HCT116 (cell line): ENCODE measurements at regions not wholly inside any gene's neighbourhood (a gene's known extent, or its start where the extent isn't known, plus 50 kb on each side); places are given as distances from the start of the nearest gene placed in this dataset.

Source experiments
- ATAC-seq: fragments of 200-7000 bp; cut with Tn5 transposase; 2 replicates; pipeline ENCODE4 v1.9.1; 2020; ENCODE audit warnings: mild to moderate bottlenecking, moderate library complexity
- BruUV-seq: library from RNA; stranded (reverse); fragments of 400-500 nt; replicated peaks from 2 replicates; lab custom pipeline; 2021; lab: Mats Ljungman, UMichigan
- CTCF ChIA-PET: fragments of 300-600 bp; sonication (Branson Sonifier 250); formaldehyde crosslinking; loops from one replicate; lab custom pipeline; 2021; ENCODE audit warnings: antibody characterized with exemption; lab: Charles Lee
- POLR2A ChIA-PET: fragments of 300-600, 350-600 bp; sonication (Branson Sonifier 250); formaldehyde crosslinking; loops from one replicate; lab custom pipeline; 2021; ENCODE audit warnings: antibody characterized with exemption; lab: Charles Lee
- RAD21 ChIA-PET, 2 experiments: fragments of 300-600 bp; sonication (Branson Sonifier 250); formaldehyde crosslinking; loops; one replicate each; lab custom pipeline; 2023; ENCODE audit warnings: low total read pairs in 2 of 2; ENCODE audit not compliant: uncharacterized antibody in 2 of 2, unreplicated experiment in 2 of 2, low non-redundant PET in 1 of 2; lab: Charles Lee
- DNase-seq: peaks from one replicate; pipeline ENCODE4 v3.0.0-alpha.2; 2010; ENCODE audit warnings: low read depth, low spot score
- H2AFZ ChIP-seq: fragments of 200-600 bp; shearing (Covaris generic), sonication (generic); 2 replicates; pipeline ENCODE4 v1.6.1; 2017; ENCODE audit warnings: low read depth, mixed run types, mixed read lengths, antibody characterized with exemption, low read length; ENCODE audit not compliant: poor library complexity, severe bottlenecking
- H3K27ac ChIP-seq: 2 replicates; pipeline ENCODE4 v1.5.1; 2012; ENCODE audit warnings: low read depth, low read length
- H3K27me3 ChIP-seq: fragments of 200-600 bp; sonication (generic); 2 replicates; pipeline ENCODE4 v1.6.1; 2016; ENCODE audit warnings: mixed run types, low read length, mixed read lengths; ENCODE audit not compliant: insufficient read depth
- H3K36me3 ChIP-seq, 2 experiments: fragments of 200-500 bp in 1 of 2; fragments of 200-600 bp in 1 of 2; sonication (Bioruptor generic) in 1 of 2; sonication (generic) in 1 of 2; 2 replicates each; pipeline versions ENCODE4 v1.5.1 to v1.6.1; 2014 to 2016; ENCODE audit warnings: low read length in 2 of 2, inconsistent platforms in 1 of 2, mixed read lengths in 1 of 2, mixed run types in 1 of 2; ENCODE audit not compliant: insufficient read depth in 2 of 2, control insufficient read depth in 1 of 2
- H3K4me1 ChIP-seq, 2 experiments: fragments of 200-600 bp in 1 of 2; sonication (generic) in 1 of 2; 2 replicates each; pipeline versions ENCODE4 v1.5.1 to v1.6.1; 2012 to 2017; ENCODE audit warnings: low read length in 2 of 2, inconsistent platforms in 1 of 2, mild to moderate bottlenecking in 1 of 2, mixed read lengths in 1 of 2, mixed run types in 1 of 2, moderate library complexity in 1 of 2; ENCODE audit not compliant: insufficient read depth in 2 of 2, control insufficient read depth in 1 of 2
- H3K4me2 ChIP-seq: fragments of 200-600 bp; sonication (generic); 2 replicates; pipeline ENCODE4 v1.6.1; 2017; ENCODE audit warnings: mixed run types, low read length, mixed read lengths
- H3K4me3 ChIP-seq, 2 experiments: fragments of 200-600 bp in 1 of 2; sonication (generic) in 1 of 2; replicated peaks in 1 of 2; 2 replicates each; pipeline ENCODE4 v1.5.1; 2011 to 2016; ENCODE audit warnings: low read length in 2 of 2, control low read depth in 1 of 2, low read depth in 1 of 2, mild to moderate bottlenecking in 1 of 2, mixed read lengths in 1 of 2, mixed run types in 1 of 2
- H3K79me2 ChIP-seq: fragments of 200-600 bp; sonication (generic); 2 replicates; pipeline ENCODE4 v1.6.1; 2017; ENCODE audit warnings: mild to moderate bottlenecking, mixed run types, low read length, moderate library complexity, mixed read lengths; ENCODE audit not compliant: insufficient read depth
- H3K9ac ChIP-seq: fragments of 200-600 bp; sonication (generic); 2 replicates; pipeline ENCODE4 v1.6.1; 2016; ENCODE audit warnings: low read length, mixed read lengths
- H3K9me2 ChIP-seq: fragments of 200-600 bp; sonication (generic), shearing (Covaris generic); 2 replicates; pipeline ENCODE4 v1.6.1; 2017; ENCODE audit warnings: mixed run types, mild to moderate bottlenecking, moderate library complexity; ENCODE audit not compliant: insufficient read depth
- H3K9me3 ChIP-seq, 2 experiments: fragments of 200-500 bp in 1 of 2; fragments of 200-600 bp in 1 of 2; sonication (Bioruptor generic) in 1 of 2; sonication (generic) in 1 of 2; 2 replicates each; pipeline ENCODE4 v1.6.1; 2014 to 2017; ENCODE audit warnings: low read length in 2 of 2, mixed read lengths in 2 of 2, inconsistent platforms in 1 of 2, low read depth in 1 of 2, mild to moderate bottlenecking in 1 of 2, mixed run types in 1 of 2, moderate library complexity in 1 of 2; ENCODE audit not compliant: control insufficient read depth in 1 of 2, insufficient read depth in 1 of 2
- H4K20me1 ChIP-seq: fragments of 200-600 bp; sonication (generic), shearing (Covaris generic); 2 replicates; pipeline ENCODE4 v1.6.1; 2017; ENCODE audit warnings: mixed run types, mild to moderate bottlenecking, moderate library complexity; ENCODE audit not compliant: insufficient read depth
- EGR1 ChIP-seq: IDR thresholded peaks from 2 replicates; pipeline ENCODE4 v1.6.1; 2012; ENCODE audit warnings: low read depth
- ELF1 ChIP-seq: IDR thresholded peaks from 2 replicates; pipeline ENCODE4 v1.6.1; 2012; ENCODE audit warnings: low read depth, borderline replicate concordance
- EZH2 ChIP-seq: fragments of 200-600 bp; sonication (generic); IDR thresholded peaks from 2 replicates; pipeline ENCODE4 v1.6.1; 2017; ENCODE audit warnings: antibody characterized with exemption, mixed run types
- JUND ChIP-seq: IDR thresholded peaks from 2 replicates; pipeline ENCODE4 v1.6.1; 2012
- POLR2A ChIP-seq: IDR thresholded peaks from 2 replicates; pipeline ENCODE4 v1.7.0; 2011; ENCODE audit warnings: borderline replicate concordance; ENCODE audit not compliant: insufficient read depth, insufficient read length; ENCODE audit errors: extremely low read depth
- RAD21 ChIP-seq: IDR thresholded peaks from 2 replicates; pipeline ENCODE4 v1.6.1; 2012; ENCODE audit warnings: low read depth, mild to moderate bottlenecking
- SP1 ChIP-seq: IDR thresholded peaks from 2 replicates; pipeline ENCODE4 v1.6.1; 2012; ENCODE audit warnings: low read depth
- SRF ChIP-seq: IDR thresholded peaks from 2 replicates; pipeline ENCODE4 v1.6.1; 2012; ENCODE audit warnings: low read depth
- TCF7L2 ChIP-seq: IDR thresholded peaks from 2 replicates; pipeline ENCODE4 v1.7.0; 2011; ENCODE audit warnings: borderline replicate concordance, inconsistent platforms; ENCODE audit not compliant: insufficient read depth, insufficient read length; ENCODE audit errors: extremely low read depth
- intact Hi-C: fragments of 100-400 bp; cut with micrococcal nuclease; formaldehyde crosslinking; loops from 2 replicates; pipeline ENCODE4 v1.10.0; 2022
- TF ChIP-seq, protein P1 (sequence below): IDR thresholded peaks from 2 replicates; pipeline ENCODE4 v1.6.1; 2012
- TF ChIP-seq, protein P2 (sequence below): IDR thresholded peaks from 2 replicates; pipeline ENCODE4 v1.6.1; 2012
- TF ChIP-seq, protein P3 (sequence below), 3 experiments: fragments of 200-600 bp in 1 of 3; sonication (generic) in 1 of 3; IDR thresholded peaks in 2 of 3; conservative IDR thresholded peaks in 1 of 3; 2 replicates each; pipeline ENCODE4 v1.5.1; 2012 to 2017; ENCODE audit warnings: low read depth in 2 of 3, low read length in 2 of 3, antibody characterized with exemption in 1 of 3, borderline replicate concordance in 1 of 3, control low read depth in 1 of 3, mild to moderate bottlenecking in 1 of 3, mixed read lengths in 1 of 3, mixed run types in 1 of 3, moderate library complexity in 1 of 3; ENCODE audit not compliant: insufficient read depth in 1 of 3
- TF ChIP-seq, protein P4 (sequence below): IDR thresholded peaks from 2 replicates; pipeline ENCODE4 v1.6.1; 2012; ENCODE audit warnings: low read depth

DNA sequence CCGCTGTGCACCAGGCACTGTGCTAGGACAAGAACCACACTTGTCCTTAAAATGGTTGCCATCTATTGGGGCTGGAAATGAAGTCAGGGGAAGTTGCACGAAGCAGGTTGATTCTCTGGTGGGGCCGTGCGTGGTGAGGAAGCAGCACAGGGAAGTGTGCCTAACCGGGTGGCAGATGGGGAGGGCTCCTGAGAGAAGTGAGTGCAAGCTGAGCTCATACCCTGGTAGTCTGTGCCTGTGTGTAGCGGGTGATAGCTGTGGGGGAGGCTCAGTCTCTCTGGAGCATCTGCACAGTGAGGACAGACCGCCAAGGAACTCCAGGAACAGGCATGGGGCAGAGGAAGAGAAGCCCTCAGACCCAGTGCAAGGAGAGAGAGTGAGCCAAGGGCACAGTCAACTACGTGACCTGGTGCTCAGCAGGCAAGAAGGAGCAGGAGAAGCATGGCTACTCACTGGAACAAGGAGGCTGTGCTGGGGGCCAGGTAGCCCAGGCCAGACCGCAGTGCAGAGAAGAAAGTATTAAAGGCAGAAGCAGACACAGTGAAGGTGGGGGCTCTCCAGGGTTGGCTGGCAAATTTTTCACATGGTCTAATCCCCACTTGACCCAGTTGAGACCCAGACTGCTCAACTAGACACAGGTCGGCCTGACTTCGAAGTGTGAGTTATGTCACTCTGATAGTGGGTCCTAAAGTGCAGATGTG is 155.0 kb downstream of the CDH26 start (continued):
- TF ChIP-seq SP1 (no peak), POLR2A (no peak)
- TF ChIP-seq, protein P1, sequence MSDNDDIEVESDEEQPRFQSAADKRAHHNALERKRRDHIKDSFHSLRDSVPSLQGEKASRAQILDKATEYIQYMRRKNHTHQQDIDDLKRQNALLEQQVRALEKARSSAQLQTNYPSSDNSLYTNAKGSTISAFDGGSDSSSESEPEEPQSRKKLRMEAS, result no peak

DNA sequence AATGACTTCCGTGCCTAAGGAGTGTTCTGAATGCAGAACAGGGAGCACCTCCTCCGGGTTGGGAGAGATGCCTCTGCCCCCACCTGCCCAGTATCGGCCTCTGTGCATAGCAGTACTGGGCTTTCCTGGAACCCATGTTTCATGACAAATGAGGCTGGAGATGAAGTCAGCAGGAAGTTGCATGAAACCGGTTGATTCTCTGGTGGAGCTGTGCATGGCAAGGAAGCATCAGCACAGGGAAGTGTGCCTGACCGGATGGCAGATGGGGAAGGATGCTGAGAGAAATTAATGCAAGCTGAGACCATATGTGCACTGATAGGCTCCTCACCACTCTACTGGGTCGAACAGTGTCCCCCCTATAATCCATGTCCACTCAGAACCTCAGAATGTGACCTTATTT is 155.5 kb downstream of the CDH26 start:
- Histone ChIP-seq H3K9ac (no peak overlapping the region), H3K27me3 (peaks cover 23% of the 10 kb centered on the region), H3K79me2 (no peaks in the 10 kb centered on the region), H3K9me2 (no peaks in the 10 kb centered on the region), H4K20me1 (no peaks in the 10 kb centered on the region), H3K4me2 (no peak overlapping the region), H2AFZ (no peak overlapping the region), H3K36me3 (no peaks in the 10 kb centered on the region), H3K27ac (no peak overlapping the region), H3K9me3 (no peaks in the 10 kb centered on the region), H3K4me1 (no peaks in the 10 kb centered on the region), H3K4me3 (no peak overlapping the region)
- CTCF ChIA-PET, result no interaction called here
- no peak for TF ChIP-seq TCF7L2
- TF ChIP-seq JUND, result no peak
- TF ChIP-seq, protein P2, sequence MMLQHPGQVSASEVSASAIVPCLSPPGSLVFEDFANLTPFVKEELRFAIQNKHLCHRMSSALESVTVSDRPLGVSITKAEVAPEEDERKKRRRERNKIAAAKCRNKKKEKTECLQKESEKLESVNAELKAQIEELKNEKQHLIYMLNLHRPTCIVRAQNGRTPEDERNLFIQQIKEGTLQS, result no peak
- no peak for TF ChIP-seq EGR1
- no peak for TF ChIP-seq RAD21
- no peak for TF ChIP-seq POLR2A
- TF ChIP-seq SRF, result no peak
- TF ChIP-seq, protein P3, sequence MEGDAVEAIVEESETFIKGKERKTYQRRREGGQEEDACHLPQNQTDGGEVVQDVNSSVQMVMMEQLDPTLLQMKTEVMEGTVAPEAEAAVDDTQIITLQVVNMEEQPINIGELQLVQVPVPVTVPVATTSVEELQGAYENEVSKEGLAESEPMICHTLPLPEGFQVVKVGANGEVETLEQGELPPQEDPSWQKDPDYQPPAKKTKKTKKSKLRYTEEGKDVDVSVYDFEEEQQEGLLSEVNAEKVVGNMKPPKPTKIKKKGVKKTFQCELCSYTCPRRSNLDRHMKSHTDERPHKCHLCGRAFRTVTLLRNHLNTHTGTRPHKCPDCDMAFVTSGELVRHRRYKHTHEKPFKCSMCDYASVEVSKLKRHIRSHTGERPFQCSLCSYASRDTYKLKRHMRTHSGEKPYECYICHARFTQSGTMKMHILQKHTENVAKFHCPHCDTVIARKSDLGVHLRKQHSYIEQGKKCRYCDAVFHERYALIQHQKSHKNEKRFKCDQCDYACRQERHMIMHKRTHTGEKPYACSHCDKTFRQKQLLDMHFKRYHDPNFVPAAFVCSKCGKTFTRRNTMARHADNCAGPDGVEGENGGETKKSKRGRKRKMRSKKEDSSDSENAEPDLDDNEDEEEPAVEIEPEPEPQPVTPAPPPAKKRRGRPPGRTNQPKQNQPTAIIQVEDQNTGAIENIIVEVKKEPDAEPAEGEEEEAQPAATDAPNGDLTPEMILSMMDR (IDR thresholded peaks at IDR 0.05 in 2 of 3, conservative IDR thresholded peaks at IDR 0.05 in 1 of 3; ENCODE audit: borderline replicate concordance in 1 of 3, insufficient read depth in 1 of 3, low read depth in 2 of 3, low read length in 2 of 3), result no peak
- TF ChIP-seq EZH2, result no peak
- TF ChIP-seq, protein P4, sequence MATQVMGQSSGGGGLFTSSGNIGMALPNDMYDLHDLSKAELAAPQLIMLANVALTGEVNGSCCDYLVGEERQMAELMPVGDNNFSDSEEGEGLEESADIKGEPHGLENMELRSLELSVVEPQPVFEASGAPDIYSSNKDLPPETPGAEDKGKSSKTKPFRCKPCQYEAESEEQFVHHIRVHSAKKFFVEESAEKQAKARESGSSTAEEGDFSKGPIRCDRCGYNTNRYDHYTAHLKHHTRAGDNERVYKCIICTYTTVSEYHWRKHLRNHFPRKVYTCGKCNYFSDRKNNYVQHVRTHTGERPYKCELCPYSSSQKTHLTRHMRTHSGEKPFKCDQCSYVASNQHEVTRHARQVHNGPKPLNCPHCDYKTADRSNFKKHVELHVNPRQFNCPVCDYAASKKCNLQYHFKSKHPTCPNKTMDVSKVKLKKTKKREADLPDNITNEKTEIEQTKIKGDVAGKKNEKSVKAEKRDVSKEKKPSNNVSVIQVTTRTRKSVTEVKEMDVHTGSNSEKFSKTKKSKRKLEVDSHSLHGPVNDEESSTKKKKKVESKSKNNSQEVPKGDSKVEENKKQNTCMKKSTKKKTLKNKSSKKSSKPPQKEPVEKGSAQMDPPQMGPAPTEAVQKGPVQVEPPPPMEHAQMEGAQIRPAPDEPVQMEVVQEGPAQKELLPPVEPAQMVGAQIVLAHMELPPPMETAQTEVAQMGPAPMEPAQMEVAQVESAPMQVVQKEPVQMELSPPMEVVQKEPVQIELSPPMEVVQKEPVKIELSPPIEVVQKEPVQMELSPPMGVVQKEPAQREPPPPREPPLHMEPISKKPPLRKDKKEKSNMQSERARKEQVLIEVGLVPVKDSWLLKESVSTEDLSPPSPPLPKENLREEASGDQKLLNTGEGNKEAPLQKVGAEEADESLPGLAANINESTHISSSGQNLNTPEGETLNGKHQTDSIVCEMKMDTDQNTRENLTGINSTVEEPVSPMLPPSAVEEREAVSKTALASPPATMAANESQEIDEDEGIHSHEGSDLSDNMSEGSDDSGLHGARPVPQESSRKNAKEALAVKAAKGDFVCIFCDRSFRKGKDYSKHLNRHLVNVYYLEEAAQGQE, result no peak
- TF ChIP-seq ELF1, result no peak
- intact Hi-C loops, result no loop called here
- POLR2A ChIA-PET, result no interaction called here
- DNase-seq (no peak), ATAC-seq (no peak)
- RAD21 ChIA-PET, result no interaction called here
- BruUV-seq, result no TSS peak
